Heart left ventricle (tissue), 13 donors: ENCODE measurements at regions not wholly inside any gene's neighbourhood (a gene's known extent, or its start where the extent isn't known, plus 50 kb on each side); places are given as distances from the start of the nearest gene placed in this dataset.

Source experiments
- CTCF ChIP-seq, 12 donors: fragments of 200-600 bp; sonication (generic) in 4 of 12; IDR thresholded peaks; one replicate each; pipeline versions ENCODE4 v1.5.0 to v1.8.0; 2018 to 2022; ENCODE audit warnings: antibody characterized with exemption in 12 of 12, mild to moderate bottlenecking in 5 of 12
- POLR2A ChIP-seq, 2 donors: fragments of 450-650 bp; IDR thresholded peaks; one replicate each; pipeline ENCODE4 v1.6.1; 2017; ENCODE audit warnings: antibody characterized with exemption in 2 of 2, mild to moderate bottlenecking in 2 of 2, moderate library complexity in 2 of 2
- donor health status: ischemic (EF 13 %, LVEDD 7.1; RV severe dilation, severe dysfunction).
- donor health status: DM: no; HTN: yes; CAD: no.
- donor health status: DM: no; HTN: no; CAD: no.
- donor health status: ischemic (EF 25% LVEDD 6.9; RV normal size, moderate dysfunction).
- donor health status: ischemic (EF 25% LVEDD 5.7; RV mildly dilated, moderate dysfunction).
- donor health status: ischemic (EF 35%, LVEDD 5.7; RV mildly dilated, moderate dysfunction).
- donor health status: nonischemic (EF 11% LVEDD 7.7; RV severe dilation, severe dysfunction).
- donor health status: DM: yes; HTN: yes; CAD: no.
- donor health status: PGD.
- donor health status: ischemic (EF 29% LVEDD 5.4; RV normal size, mild dysfunction).
- donor health status: nonischemic (EF 23%, LVEDD 6.1; RV moderate dilation, normal function).

GRCh38 chr7:121500360-121501058 lies 104.4 kb upstream of the FAM3C start:
- TF ChIP-seq CTCF (IDR thresholded peaks at IDR 0.05) (no peak), POLR2A (IDR thresholded peaks at IDR 0.05) (no peak)
